ENCODE measurements at regions not wholly inside any gene's neighbourhood (a gene's known extent, or its start where the extent isn't known, plus 50 kb on each side); places are given as distances from the start of the nearest gene placed in this dataset.
"Not testable (repeated sequence)": the region's sequence is repeated elsewhere in the genome, so short reads cannot be mapped to it uniquely, and the experiment has no call there.

DNA sequence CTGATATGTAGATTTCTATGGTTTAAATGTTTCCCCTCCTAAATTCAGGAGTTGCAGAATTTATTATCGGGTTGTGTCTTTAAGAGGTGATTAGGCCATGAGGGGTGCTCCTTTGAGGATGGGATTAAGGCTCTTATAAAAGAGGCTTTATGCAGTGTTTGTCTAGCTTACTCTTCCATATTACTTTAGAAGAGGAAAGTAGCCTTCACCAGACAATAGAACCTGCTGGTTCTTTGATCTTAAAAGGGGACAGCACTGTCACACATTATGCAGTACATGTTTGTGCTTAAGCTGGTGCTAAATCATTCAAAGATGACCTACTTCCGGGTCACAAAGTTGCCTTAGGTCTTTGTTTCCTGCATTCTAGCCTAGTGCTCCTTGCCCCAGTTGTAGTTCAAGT is 81.0 kb downstream of the CPXCR1 start:
- peaks cover 4% of the 10 kb centered on the region for H3K36me3 Mint-ChIP-seq
- no peak for DNase-seq (ENCODE audit: low spot score)
- H3K9me3 Mint-ChIP-seq, result no peaks in the 10 kb centered on the region
- H3K4me3 Mint-ChIP-seq, result no peak overlapping the region
- no peaks in the 10 kb centered on the region for H3K4me1 Mint-ChIP-seq (ENCODE audit: low read depth in 2 of 2)
- no peaks in the 10 kb centered on the region for H3K27me3 Mint-ChIP-seq
- no peak overlapping the region for H3K27ac Mint-ChIP-seq
- no peak for ATAC-seq

DNA sequence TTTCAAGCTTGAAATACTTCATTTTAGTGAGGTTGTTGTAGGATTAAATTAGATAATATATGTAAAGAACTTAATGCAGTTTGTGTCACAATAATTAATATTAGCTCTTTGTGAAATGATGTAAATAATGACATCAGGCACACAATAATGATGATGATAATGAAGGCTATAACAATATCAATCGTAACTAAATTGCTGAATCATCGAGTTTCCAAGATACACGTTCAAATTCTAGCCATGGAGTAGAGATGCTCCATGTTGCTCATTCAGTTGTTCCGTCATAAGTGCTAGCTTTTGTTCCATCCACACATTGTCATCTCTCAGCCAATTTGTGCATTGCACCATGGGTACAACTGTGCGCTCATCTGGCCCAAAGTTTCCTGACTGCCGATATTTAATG is 83.1 kb downstream of the CPXCR1 start:
- Mint-ChIP-seq H3K9me3 (no peaks in the 10 kb centered on the region), H3K36me3 (no peaks in the 10 kb centered on the region), H3K4me1 (ENCODE audit: low read depth in 2 of 2) (no peaks in the 10 kb centered on the region)

DNA sequence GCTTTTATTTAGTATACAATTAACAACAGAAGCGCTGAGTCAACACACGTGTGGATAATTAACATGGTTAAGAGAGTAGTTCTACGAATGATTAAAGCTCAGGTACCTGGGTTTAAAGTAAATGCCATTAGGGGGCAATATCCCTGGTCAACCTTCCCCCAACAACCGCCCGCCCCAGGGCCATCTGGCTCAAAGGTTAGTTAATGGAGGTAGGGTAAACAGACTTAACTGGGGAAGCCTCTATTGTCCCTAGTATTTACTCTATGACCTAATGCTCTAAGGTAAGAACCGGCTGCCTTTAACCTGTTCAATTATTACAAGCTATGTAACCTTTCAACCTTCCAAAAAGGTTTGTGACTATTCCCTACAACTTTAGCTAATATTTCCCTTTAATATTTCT is 90.7 kb downstream of the CPXCR1 start:
- not testable (repeated sequence) for H3K27me3 Mint-ChIP-seq; H3K4me1 Mint-ChIP-seq (ENCODE audit: low read depth in 2 of 2); ATAC-seq; H3K27ac Mint-ChIP-seq; H3K36me3 Mint-ChIP-seq; H3K9me3 Mint-ChIP-seq; DNase-seq (ENCODE audit: low spot score); H3K4me3 Mint-ChIP-seq

More for the DNA sequence above, 83.1 kb downstream of the CPXCR1 start:
- no peak for DNase-seq (ENCODE audit: low spot score)
- ATAC-seq, result no peak
- Mint-ChIP-seq H3K27ac (no peak overlapping the region), H3K27me3 (no peaks in the 10 kb centered on the region), H3K4me3 (no peak overlapping the region)

DNA sequence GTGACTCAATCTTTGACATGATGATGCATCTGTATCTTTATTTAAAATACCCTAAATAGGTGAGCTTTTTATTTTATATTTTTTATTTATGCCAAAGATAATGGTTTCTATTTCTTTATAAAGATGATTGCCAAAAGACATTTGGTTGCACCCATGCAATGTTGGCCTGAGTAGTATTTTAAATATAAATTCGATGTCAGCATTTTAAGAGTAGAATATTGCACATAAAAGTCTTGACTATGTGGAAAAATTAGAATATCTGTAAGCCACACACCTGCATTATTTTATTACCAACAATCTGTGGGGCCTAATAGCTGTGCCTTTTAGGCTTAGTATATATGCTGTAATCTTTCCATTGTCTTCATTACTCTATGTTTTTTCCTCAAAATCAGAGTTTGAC is 91.4 kb downstream of the CPXCR1 start:
- Mint-ChIP-seq H3K4me3 (no peak overlapping the region), H3K36me3 (no peaks in the 10 kb centered on the region), H3K27me3 (no peaks in the 10 kb centered on the region), H3K9me3 (peaks cover 6% of the 10 kb centered on the region), H3K27ac (no peak overlapping the region), H3K4me1 (ENCODE audit: low read depth in 2 of 2) (no peaks in the 10 kb centered on the region)
- DNase-seq (ENCODE audit: low spot score), result no peak
- no peak for ATAC-seq

DNA sequence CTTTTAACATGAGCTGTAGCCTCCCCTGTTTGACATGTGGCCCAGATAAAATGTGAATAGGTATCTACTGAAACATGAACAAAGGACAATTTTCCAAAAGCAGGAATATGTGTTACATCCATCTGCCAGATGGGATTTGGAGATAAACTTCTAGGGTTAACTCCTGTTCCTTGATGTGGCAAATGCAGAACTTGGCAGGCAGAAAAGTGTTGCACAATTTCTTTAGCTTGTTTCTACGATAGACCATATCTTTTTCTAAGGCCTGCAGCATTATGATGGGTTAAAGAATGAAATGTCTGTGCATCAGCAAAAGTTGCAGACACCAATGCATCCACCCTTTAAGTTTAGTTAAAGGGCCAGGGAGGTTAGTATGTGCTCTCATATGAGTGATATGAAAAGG is 96.8 kb downstream of the CPXCR1 start:
- not testable (repeated sequence) for H3K27ac Mint-ChIP-seq; H3K4me1 Mint-ChIP-seq (ENCODE audit: low read depth in 2 of 2); DNase-seq (ENCODE audit: low spot score); H3K4me3 Mint-ChIP-seq; H3K36me3 Mint-ChIP-seq; H3K27me3 Mint-ChIP-seq; ATAC-seq
- H3K9me3 Mint-ChIP-seq, result peaks cover 14% of the 10 kb centered on the region

DNA sequence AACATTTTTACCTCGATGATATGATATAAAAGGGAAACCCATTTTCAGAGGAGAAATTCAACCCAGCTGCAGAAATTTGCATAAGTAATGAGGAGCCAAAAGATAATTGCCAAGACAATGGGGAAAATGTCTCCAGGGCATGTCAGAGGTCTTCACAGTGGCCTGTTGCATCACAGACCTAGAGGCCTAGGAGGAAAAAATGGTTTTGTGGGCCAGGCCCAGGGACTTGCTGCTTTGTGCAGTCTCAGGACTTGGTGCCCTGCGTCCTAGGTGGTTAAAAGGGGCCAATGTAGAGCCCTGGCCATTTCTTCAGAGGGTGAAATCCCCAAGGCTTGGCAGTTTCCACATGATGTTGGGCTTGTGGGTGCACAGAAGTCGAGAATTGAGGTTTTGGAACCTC is 106.9 kb downstream of the CPXCR1 start:
- Mint-ChIP-seq H3K27ac (no peak overlapping the region), H3K4me1 (ENCODE audit: low read depth in 2 of 2) (no peaks in the 10 kb centered on the region), H3K27me3 (no peaks in the 10 kb centered on the region), H3K9me3 (peaks cover 9% of the 10 kb centered on the region), H3K36me3 (no peaks in the 10 kb centered on the region), H3K4me3 (no peak overlapping the region)
- DNase-seq (ENCODE audit: low spot score) (no peak), ATAC-seq (no peak)

DNA sequence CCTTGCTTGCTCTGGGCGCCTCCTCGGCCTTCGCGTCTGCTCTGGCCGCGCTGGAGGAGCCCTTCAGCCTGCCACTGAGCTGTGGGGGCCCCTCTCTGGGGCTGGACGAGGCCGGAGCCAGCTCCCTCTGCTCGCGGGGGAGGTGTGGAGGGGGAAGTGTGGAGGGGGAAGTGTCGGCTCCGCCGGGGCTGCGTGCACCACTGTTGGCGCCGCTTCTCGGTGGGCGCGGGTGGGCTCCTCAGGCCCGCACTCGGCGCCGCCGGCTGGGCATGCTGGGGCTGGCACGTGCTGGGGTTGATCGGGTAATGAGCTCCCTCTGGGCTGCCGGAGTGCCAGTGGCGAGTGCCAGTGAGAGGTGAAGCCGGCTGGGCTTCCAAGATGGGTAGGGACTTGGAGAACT is 116.7 kb downstream of the CPXCR1 start:
- H3K27ac Mint-ChIP-seq, result no peak overlapping the region
- H3K4me1 Mint-ChIP-seq (ENCODE audit: low read depth in 2 of 2), result no peaks in the 10 kb centered on the region
- no peak for ATAC-seq

DNA sequence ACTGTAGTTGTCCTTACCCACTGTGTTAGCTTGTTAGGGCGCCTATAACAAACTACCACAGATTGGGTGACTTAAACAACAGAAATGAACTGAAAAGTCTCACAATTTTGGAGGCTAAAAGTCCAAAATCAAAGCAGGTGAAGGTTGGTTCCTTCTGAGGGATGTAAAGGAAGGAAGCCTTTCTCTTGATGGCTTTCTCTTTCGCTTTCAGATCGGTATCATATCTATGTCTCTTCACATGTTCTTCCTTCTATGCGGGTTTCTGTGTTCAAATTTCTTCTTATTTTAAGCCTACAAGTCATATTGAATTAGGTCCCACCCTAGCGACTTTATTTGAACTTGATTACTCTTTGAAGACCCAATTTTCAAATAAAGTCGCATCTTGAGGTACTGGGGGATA is 118.6 kb downstream of the CPXCR1 start:
- no peaks in the 10 kb centered on the region for H3K36me3 Mint-ChIP-seq
- H3K4me3 Mint-ChIP-seq, result no peak overlapping the region
- no peak for DNase-seq (ENCODE audit: low spot score)
- no peaks in the 10 kb centered on the region for H3K27me3 Mint-ChIP-seq
- ATAC-seq, result no peak
- peaks cover 3% of the 10 kb centered on the region for H3K9me3 Mint-ChIP-seq
- H3K4me1 Mint-ChIP-seq (ENCODE audit: low read depth in 2 of 2), result no peaks in the 10 kb centered on the region
- no peak overlapping the region for H3K27ac Mint-ChIP-seq

More for the DNA sequence above, 116.7 kb downstream of the CPXCR1 start:
- DNase-seq (ENCODE audit: low spot score), result no peak
- no peaks in the 10 kb centered on the region for H3K36me3 Mint-ChIP-seq
- no peak overlapping the region for H3K4me3 Mint-ChIP-seq
- peaks cover 3% of the 10 kb centered on the region for H3K9me3 Mint-ChIP-seq
- H3K27me3 Mint-ChIP-seq, result no peaks in the 10 kb centered on the region

DNA sequence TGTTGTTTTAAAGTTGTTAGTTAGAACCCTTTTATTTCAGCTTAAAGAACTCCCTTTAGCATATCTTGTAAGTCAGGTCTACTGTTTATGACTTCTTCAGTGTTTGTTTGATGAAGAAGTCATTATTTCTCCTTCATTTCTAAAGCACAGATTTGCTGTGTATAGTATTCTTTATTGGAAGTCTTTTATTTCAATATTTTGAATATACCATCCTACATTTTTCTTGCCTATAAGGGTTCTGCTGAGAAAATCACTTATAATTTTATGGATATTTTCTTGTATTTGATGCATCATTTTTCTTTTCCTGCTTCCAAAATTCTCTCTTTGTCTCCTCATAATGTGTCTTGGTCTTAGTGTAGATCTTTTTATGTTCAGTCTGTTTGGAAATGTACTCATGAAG is 134.5 kb downstream of the CPXCR1 start:
- no peak for ATAC-seq
- H3K4me3 Mint-ChIP-seq, result no peak overlapping the region

DNA sequence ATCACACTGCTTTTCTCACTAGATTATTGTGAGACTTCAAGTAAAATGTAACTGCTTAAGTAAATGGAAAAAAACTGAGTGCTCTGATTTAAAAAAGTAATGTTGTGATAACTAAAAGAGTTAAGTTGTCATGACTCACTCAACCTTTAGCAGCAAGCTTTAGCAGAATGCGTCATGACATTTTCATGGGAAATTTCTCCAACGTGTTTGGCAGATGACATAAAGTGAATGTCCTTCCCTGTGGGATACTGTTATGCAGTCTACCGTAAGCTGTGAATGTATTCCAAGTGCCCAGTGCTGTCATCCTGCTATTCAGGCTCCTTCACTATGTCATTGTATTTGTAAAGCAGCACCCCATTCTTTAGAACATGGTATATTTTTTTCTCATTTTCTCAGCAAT is 136.2 kb downstream of the CPXCR1 start:
- H3K27me3 Mint-ChIP-seq, result no peaks in the 10 kb centered on the region
- H3K4me1 Mint-ChIP-seq (ENCODE audit: low read depth in 2 of 2), result no peaks in the 10 kb centered on the region
- no peak overlapping the region for H3K27ac Mint-ChIP-seq
- no peak overlapping the region for H3K4me3 Mint-ChIP-seq
- no peaks in the 10 kb centered on the region for H3K36me3 Mint-ChIP-seq
- DNase-seq (ENCODE audit: low spot score), result no peak
- H3K9me3 Mint-ChIP-seq, result no peaks in the 10 kb centered on the region
- no peak for ATAC-seq

More for the DNA sequence above, 134.5 kb downstream of the CPXCR1 start:
- no peak for DNase-seq (ENCODE audit: low spot score)
- no peak overlapping the region for H3K27ac Mint-ChIP-seq
- no peaks in the 10 kb centered on the region for H3K27me3 Mint-ChIP-seq
- H3K36me3 Mint-ChIP-seq, result no peaks in the 10 kb centered on the region
- no peaks in the 10 kb centered on the region for H3K4me1 Mint-ChIP-seq (ENCODE audit: low read depth in 2 of 2)
- H3K9me3 Mint-ChIP-seq, result no peaks in the 10 kb centered on the region

DNA sequence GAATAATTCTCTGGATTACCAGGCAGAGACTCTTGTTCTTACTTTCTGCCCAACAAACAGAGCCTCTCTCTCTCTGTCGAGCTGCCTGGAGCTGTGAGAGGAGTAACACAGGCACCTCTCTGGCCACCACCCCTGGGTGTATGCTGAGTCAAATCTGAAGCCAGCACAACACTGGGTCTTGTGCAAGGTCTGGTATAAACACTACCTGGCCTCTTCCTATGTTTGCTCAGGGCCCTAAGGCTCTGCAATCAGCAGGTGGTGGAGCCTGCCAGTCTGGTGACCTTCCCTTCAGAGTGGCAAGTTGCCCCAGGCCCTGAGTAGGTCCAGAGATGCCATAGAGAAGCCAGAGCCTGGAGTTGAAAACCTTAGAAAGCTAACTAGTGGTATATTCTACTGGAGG is 139.9 kb downstream of the CPXCR1 start:
- no peak overlapping the region for H3K27ac Mint-ChIP-seq
- no peaks in the 10 kb centered on the region for H3K27me3 Mint-ChIP-seq
- no peaks in the 10 kb centered on the region for H3K36me3 Mint-ChIP-seq
- no peak for ATAC-seq
- H3K4me1 Mint-ChIP-seq (ENCODE audit: low read depth in 2 of 2), result no peaks in the 10 kb centered on the region
- no peak for DNase-seq (ENCODE audit: low spot score)
- H3K4me3 Mint-ChIP-seq, result no peak overlapping the region
- H3K9me3 Mint-ChIP-seq, result no peaks in the 10 kb centered on the region

DNA sequence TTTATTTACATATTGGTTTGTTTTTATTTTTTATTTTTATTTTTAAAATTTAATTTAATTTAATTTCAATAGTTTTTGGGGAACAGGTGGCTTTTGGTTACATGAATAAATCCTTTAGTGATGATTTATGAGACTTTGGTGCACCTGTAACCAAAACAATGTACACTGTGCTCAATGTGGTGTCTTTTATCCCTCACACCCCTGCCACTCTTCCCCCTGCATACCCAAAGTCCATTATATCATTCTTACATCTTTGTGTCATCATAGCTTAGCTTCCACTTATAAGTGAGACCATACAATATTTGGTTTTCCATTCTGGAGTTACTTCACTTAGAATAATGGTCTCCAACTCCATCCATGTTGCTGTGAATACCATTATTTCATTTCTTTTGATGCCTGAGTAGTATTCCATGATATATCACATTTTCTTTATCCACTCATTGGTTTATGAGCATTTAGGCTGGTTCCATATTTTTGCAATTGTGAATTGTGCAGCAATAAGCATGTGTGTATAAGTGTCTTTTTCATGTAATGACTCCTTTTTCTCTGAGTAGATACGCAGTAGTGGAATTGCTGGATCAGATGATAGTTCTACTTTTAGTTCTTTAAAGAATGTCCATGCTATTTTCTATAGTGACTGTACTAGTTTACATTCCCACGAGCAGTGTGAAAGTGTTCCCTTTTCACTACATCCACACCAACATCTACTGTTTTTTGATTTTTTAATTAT is 157.1 kb downstream of the CPXCR1 start:
- H3K36me3 Mint-ChIP-seq, result no peaks in the 10 kb centered on the region
- ATAC-seq (peak in 1 of 2 donors; percentile 52), DNase-seq (ENCODE audit: low spot score) (no peak)
- peaks cover 4% of the 10 kb centered on the region for H3K9me3 Mint-ChIP-seq
- H3K4me3 Mint-ChIP-seq, result no peak overlapping the region
- H3K4me1 Mint-ChIP-seq (ENCODE audit: low read depth in 2 of 2), result no peaks in the 10 kb centered on the region
- no peaks in the 10 kb centered on the region for H3K27me3 Mint-ChIP-seq
- no peak overlapping the region for H3K27ac Mint-ChIP-seq

DNA sequence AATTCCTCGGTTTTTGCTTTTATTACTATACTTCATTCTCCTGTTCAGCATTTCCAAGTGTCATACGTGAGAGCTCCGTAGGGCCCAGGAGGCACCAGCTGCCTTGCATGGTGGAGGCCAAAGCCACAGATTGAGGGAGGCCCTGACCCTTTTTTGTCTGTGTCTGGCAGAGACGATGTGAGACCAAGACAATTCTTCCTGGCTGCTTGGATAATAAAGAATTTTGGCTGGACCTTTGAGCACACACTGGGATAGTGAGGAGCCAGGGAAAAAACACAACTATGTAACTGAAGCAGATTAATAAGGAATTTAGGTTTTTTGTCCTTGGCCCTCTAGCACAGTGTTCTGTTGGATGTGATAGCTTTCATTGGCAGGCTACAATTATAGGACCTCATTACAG is 161.0 kb downstream of the CPXCR1 start:
- no peak overlapping the region for H3K27ac Mint-ChIP-seq
- no peaks in the 10 kb centered on the region for H3K4me1 Mint-ChIP-seq (ENCODE audit: low read depth in 2 of 2)
- DNase-seq (ENCODE audit: low spot score), result no peak
- ATAC-seq, result no peak
- H3K9me3 Mint-ChIP-seq, result no peaks in the 10 kb centered on the region
- H3K4me3 Mint-ChIP-seq, result no peak overlapping the region
- H3K27me3 Mint-ChIP-seq, result no peaks in the 10 kb centered on the region
- H3K36me3 Mint-ChIP-seq, result no peaks in the 10 kb centered on the region

DNA sequence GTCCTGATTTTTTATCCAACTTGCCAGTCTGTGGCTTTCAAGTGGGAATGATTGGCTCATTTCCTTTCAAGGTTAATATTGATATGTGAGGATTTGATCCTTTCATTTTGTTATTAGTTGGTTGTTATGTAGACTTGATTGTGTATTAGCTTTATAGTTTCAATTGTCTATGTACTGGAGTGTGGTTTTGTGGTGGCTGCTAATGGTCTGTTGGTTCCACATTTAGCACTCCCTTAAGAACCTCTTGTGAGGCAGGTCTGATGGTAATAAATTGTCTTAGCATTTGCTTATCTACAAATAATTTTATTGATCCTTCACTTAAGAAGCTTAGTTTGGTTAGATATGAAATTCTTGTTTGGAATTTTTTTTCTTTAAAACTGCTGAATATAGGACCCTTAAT is 190.6 kb downstream of the CPXCR1 start:
- H3K4me1 Mint-ChIP-seq (ENCODE audit: low read depth in 2 of 2), result no peaks in the 10 kb centered on the region
- no peak overlapping the region for H3K4me3 Mint-ChIP-seq
- H3K9me3 Mint-ChIP-seq, result peaks cover 9% of the 10 kb centered on the region
- H3K36me3 Mint-ChIP-seq, result no peaks in the 10 kb centered on the region
- no peak for ATAC-seq
- no peaks in the 10 kb centered on the region for H3K27me3 Mint-ChIP-seq
- no peak for DNase-seq (ENCODE audit: low spot score)
- H3K27ac Mint-ChIP-seq, result no peak overlapping the region

DNA sequence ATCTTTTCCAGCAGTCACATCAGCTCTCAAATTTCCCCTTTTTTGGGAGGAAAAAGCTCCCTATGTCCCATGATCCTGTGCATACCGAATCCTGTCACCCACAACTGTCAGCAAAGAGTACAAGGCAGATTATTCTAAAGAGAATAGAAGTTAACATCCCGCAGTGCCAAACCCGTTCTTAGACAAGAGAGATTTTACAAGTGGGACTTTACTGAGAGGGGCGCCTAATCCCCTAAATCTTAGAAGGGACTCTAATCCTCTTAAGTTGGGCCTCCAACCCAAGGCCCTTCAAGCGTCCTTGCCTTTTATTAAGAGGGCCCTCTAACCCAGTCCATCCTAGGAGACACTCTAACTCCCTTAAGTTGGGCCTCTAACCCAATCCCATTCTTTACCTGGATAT is 193.9 kb downstream of the CPXCR1 start:
- Mint-ChIP-seq H3K27me3 (no peaks in the 10 kb centered on the region), H3K4me1 (ENCODE audit: low read depth in 2 of 2) (no peaks in the 10 kb centered on the region), H3K4me3 (no peak overlapping the region), H3K27ac (no peak overlapping the region), H3K9me3 (peaks cover 5% of the 10 kb centered on the region), H3K36me3 (no peaks in the 10 kb centered on the region)
- no peak for DNase-seq (ENCODE audit: low spot score)
- no peak for ATAC-seq
